ENCODE measurements at regions not wholly inside any gene's neighbourhood (a gene's known extent, or its start where the extent isn't known, plus 50 kb on each side); places are given as distances from the start of the nearest gene placed in this dataset.

DNA sequence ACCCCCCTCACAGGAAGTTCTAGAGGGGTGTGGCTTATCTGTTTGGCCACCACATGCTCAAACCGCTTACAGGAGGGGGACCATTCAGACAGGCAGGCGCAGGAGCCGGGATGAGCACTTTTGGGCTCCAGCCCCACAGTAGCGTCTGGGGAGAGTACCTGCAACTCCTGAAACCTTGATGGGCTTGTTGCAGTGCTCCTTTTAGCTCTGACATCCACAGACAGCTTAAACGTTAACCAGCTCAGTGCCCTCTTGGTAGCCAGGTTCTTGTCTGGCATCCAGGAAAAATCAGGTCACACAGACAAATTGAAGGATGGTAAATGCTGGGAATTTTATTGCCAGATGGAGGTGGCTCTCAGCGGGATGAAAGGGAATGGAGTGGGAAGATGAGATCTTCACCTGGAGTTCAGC is 326.3 kb downstream of the ETS1 start:
- no peak for DNase-seq (ENCODE audit: low read depth)

- no peak for DNase-seq (ENCODE audit: low read depth)
Observed at GRCh38 chr11:128260398-128260797, 327.0 kb downstream of the ETS1 start.

DNA sequence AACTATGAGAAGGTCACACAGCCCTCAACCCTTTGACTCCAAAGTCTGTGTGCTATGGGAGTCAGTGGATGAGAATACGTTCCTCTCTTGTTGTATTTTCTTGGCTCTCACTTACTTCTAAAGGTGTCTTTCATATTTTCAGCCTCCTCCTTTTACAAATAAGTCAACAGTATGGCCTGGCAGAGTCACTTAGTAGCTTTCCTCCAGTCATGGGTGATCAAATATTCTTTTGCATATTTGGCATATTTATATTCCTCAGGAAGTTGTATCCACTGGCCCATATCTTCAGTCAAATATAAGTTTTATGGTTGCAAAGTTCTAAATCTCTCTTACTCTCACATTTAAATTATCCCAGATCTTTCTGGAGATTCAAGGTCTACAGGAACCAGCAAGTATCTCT is 327.5 kb downstream of the ETS1 start:
- no peak for DNase-seq (ENCODE audit: low read depth)

- no peak for DNase-seq (ENCODE audit: low read depth)
Observed at GRCh38 chr11:128254941-128255340, 332.4 kb downstream of the ETS1 start.

GRCh38 chr11:128251140-128251539 is 336.2 kb downstream of the ETS1 start:
- no peak for DNase-seq (ENCODE audit: low read depth)

DNA sequence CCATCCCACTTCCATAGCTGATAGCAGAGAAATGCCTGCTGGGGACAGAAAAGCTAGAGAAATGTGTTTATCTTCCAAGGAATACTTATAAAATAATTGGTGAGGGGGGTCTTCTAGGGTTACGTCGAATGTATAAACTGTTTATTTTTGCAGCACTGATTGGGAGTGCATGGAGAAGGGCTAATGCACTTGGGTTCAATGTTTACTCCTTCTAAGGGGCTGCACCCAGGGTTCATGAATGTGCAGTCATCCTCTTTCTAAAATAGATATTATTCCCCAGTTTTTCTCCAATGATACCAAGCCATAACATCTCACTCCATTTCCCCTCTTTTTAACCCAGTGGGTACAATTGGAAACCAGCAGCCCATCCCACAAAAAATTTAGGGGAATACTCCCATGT is 336.9 kb downstream of the ETS1 start:
- no peak for DNase-seq (ENCODE audit: low read depth)

- no peak for DNase-seq (ENCODE audit: low read depth)
Observed at GRCh38 chr11:128246810-128247594, 340.4 kb downstream of the ETS1 start.

GRCh38 chr11:128246364-128246801 is 341.0 kb downstream of the ETS1 start:
- DNase-seq (ENCODE audit: low read depth), result no peak

- DNase-seq (ENCODE audit: low read depth), result no peak
Observed at GRCh38 chr11:128244871-128245270, 342.5 kb downstream of the ETS1 start.

DNA sequence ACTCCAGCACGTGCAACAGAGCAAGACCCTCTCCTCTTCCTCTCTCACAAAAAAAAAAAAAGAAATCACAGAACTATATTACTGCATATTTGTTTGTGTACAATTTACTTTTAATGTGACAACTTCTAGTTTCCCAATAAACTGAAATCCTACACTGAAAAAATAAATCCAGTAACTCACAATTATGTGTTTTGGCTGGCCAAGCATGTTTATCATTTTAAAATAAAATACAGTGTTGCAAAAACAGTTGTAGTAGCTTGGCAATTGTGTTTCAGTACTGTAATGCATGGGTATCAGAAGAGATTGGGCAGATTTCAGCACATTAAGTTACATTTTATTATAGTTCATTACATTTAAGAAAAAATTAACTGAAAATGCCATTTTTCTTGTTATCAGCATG is 344.9 kb downstream of the ETS1 start:
- DNase-seq (ENCODE audit: low read depth), result no peak

- DNase-seq (ENCODE audit: low read depth), result no peak
Observed at GRCh38 chr11:128240546-128240945, 346.8 kb downstream of the ETS1 start.

DNA sequence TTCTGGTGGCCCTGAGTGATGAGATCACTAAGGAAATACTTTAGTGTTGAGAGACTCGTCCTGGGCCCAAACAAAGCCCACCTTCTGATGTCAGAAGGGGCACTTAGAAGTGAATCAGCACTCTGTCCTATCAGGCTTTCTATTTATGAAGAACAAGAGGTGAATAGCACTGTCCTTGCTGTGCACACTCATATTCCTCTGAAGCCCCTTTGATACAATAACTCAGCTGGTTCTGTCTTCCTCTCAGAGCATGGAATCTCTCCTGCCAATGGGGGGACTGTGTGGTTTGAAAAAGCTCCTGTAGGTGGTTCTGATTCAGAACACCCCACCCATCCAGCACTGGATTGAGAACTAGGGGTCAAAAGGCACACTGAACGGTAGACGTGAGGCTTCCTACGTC is 348.1 kb downstream of the ETS1 start:
- DNase-seq (ENCODE audit: low read depth), result no peak

DNA sequence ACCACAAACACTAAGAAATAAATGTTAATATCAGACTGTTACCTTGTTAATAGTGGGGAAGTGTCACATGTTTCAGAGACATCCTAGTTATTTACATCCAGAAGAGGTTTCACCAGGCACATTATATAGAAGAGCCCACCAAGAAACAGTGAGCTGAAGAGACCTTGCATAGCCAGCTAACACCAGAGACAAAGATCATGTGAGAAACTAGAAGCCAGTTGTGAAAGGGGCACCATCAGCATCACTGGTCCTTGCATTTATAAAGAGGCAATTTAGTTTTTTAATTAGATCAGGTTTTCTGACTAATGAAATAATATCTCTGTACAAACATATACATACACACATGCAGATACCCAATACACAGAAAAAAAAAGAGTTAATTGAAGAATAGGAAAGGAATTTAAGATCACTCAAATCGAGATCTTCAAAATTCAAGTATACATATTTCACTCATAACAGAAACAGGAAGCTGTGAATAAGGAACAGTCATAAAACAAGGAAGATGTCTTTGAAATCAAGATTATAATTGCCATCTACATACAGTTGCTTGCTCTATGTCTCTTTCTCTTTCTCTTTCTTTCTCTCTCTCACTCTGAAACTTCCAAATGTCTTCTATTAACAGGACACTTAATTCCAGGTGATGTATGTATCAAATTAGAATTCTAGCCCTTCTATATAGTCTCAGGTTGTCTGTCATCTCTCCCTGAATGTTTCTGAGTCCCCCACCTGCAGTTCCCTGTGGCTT is 348.7 kb downstream of the ETS1 start:
- DNase-seq (ENCODE audit: low read depth), result no peak

GRCh38 chr11:128236506-128237498 is 350.6 kb downstream of the ETS1 start:
- DNase-seq (ENCODE audit: low read depth), result no peak

GRCh38 chr11:128235958-128236357 is 351.4 kb downstream of the ETS1 start:
- no peak for DNase-seq (ENCODE audit: low read depth)

GRCh38 chr11:128235426-128235825 is 351.9 kb downstream of the ETS1 start:
- DNase-seq (ENCODE audit: low read depth), result no peak

- DNase-seq (ENCODE audit: low read depth), result no peak
Observed at GRCh38 chr11:128234143-128234542, 353.2 kb downstream of the ETS1 start.

- DNase-seq (ENCODE audit: low read depth), result peak; percentile 23
Observed at GRCh38 chr11:128232588-128232987, 354.8 kb downstream of the ETS1 start.

DNA sequence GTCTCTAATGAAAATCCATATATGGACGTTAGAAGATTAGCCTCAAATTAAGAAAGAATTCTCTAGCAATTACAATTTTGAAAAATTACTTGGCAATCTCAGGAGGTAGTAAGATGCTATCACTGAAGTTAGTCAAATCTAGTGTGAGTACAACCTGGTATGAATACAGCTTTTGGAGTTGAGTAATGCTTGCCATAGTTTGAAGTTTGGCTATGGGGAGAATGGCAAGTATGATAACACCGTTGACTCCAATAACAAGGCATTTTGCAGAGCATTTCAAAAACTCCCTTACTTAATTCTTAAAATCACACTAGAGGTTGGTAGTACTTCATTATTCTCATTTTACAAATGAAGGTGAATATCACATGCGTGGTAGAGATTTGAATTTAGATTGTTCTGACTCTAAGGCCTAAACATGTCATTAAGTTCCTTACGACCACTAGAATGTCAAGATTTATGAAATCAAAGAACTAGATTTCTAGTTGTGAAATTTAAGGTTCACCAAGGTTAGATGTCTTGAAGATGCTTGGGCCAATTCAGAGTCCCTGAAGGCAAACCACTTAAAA is 355.4 kb downstream of the ETS1 start:
- DNase-seq (ENCODE audit: low read depth), result no peak

DNA sequence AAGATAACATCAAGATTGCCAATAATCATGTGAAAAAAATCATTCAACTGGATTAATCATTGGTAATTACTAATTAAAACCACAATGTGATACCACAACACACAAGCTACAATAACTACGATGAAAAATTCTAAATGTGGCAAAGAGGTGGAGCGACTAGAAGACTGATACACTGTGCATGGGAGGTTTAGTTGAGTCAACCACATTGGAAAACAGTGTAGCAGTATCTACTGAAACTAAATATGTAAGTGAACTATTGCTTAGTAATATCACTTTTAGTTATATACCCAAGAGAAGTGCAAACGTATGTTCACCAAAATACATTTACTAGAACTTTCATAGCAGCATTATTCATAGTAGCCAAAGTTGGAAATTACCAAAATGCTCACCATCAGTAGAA is 359.9 kb downstream of the ETS1 start:
- DNase-seq (ENCODE audit: low read depth), result no peak

GRCh38 chr11:128226106-128226716 is 361.1 kb downstream of the ETS1 start:
- DNase-seq (ENCODE audit: low read depth), result peak; percentile 8

Measured in stimulated activated CD4-positive, alpha-beta T cell treated with anti-CD3 and anti-CD28 coated beads, Interleukin-2, amount 100 ng/mL, for 4 hours (primary cell).